Testis (tissue), 2 donors: ENCODE measurements at regions not wholly inside any gene's neighbourhood (a gene's known extent, or its start where the extent isn't known, plus 50 kb on each side); places are given as distances from the start of the nearest gene placed in this dataset.

Source experiments
- DNase-seq: peaks from one replicate; pipeline ENCODE4 v3.0.0-alpha.2; 2019
- H3K27ac ChIP-seq, 2 donors: fragments of 200-600 bp; sonication (generic); one replicate each; pipeline ENCODE4 v1.5.1; 2019
- H3K27me3 ChIP-seq: fragments of 200-600 bp; sonication (generic); one replicate; pipeline ENCODE4 v1.5.1; 2019
- H3K36me3 ChIP-seq: fragments of 200-600 bp; sonication (generic); one replicate; pipeline ENCODE4 v1.5.1; 2017; ENCODE audit warnings: low read depth; ENCODE audit errors: missing control alignments
- H3K4me1 ChIP-seq: fragments of 200-600 bp; sonication (generic); one replicate; pipeline ENCODE4 v1.5.1; 2019
- H3K4me3 ChIP-seq, 2 donors: fragments of 200-600 bp; sonication (generic); one replicate each; pipeline ENCODE4 v1.5.1; 2017 to 2019
- H3K9me3 ChIP-seq: fragments of 200-600 bp; sonication (generic); one replicate; pipeline ENCODE4 v1.5.1; 2017
- CTCF ChIP-seq, 3 experiments: fragments of 450-650 bp in 2 of 3; fragments of 200-600 bp in 1 of 3; sonication (generic) in 1 of 3; IDR thresholded peaks; one replicate each; pipeline ENCODE4 v1.5.1; 2016 to 2019; ENCODE audit warnings: antibody characterized with exemption in 3 of 3, mild to moderate bottlenecking in 2 of 3, moderate library complexity in 1 of 3
- POLR2A ChIP-seq: fragments of 450-650 bp; IDR thresholded peaks from one replicate; pipeline ENCODE4 v1.6.1; 2017; ENCODE audit warnings: antibody characterized with exemption, mild to moderate bottlenecking, moderate library complexity
- WGBS, 2 donors: methylation state at CpG; one replicate each; pipeline ENCODE4 v1.1.5; 2018; 5-methylcytosine and 5-hydroxymethylcytosine counted together
- intact Hi-C: fragments of 100-400 bp; cut with DNase I; formaldehyde crosslinking; loops from one replicate; pipeline ENCODE4 v1.15.1; 2023; ENCODE audit warnings: low total_unique reads

GRCh38 chr12:108455706-108456105 is 59.4 kb upstream of the FICD start:
- H3K9me3 ChIP-seq = no peaks in the 10 kb centered on the region
- no peak for TF ChIP-seq POLR2A
- TF ChIP-seq CTCF (IDR thresholded peaks at IDR 0.05) = no peak
- intact Hi-C loops = no loop called here
- H3K27ac ChIP-seq = no peak overlapping the region
- no peaks in the 10 kb centered on the region for H3K4me1 ChIP-seq
- no peaks in the 10 kb centered on the region for H3K36me3 ChIP-seq
- no peaks in the 10 kb centered on the region for H3K27me3 ChIP-seq
- no peak overlapping the region for H3K4me3 ChIP-seq
- no peak for DNase-seq
- WGBS, 2 donors = 79% methylated on average over 4 of the region's 4 CpGs

GRCh38 chr12:108454539-108455139 is 60.4 kb upstream of the FICD start:
- 83 to 86% methylated on average over 4 to 5 of the region's 5 CpGs for WGBS, 2 donors
- no peak for TF ChIP-seq CTCF (IDR thresholded peaks at IDR 0.05)
- no peak for TF ChIP-seq POLR2A
- H3K9me3 ChIP-seq = no peaks in the 10 kb centered on the region
- no peaks in the 10 kb centered on the region for H3K27me3 ChIP-seq
- H3K4me3 ChIP-seq = no peak overlapping the region
- DNase-seq = no peak
- H3K36me3 ChIP-seq = no peaks in the 10 kb centered on the region
- H3K27ac ChIP-seq = no peak overlapping the region
- intact Hi-C loops = no loop called here
- no peaks in the 10 kb centered on the region for H3K4me1 ChIP-seq

- H3K27ac ChIP-seq = no peak overlapping the region
- no peaks in the 10 kb centered on the region for H3K36me3 ChIP-seq
- intact Hi-C loops = no loop called here
- no peaks in the 10 kb centered on the region for H3K27me3 ChIP-seq
- H3K4me1 ChIP-seq = no peaks in the 10 kb centered on the region
- H3K9me3 ChIP-seq = no peaks in the 10 kb centered on the region
- TF ChIP-seq POLR2A = no peak
- no peak for TF ChIP-seq CTCF (IDR thresholded peaks at IDR 0.05)
- no peak for DNase-seq
- 66 to 73% methylated on average over 2 of the region's 2 CpGs for WGBS, 2 donors
- H3K4me3 ChIP-seq = no peak overlapping the region
Observed at GRCh38 chr12:108449478-108449877, 65.6 kb upstream of the FICD start.

GRCh38 chr12:108448246-108448645 is 66.8 kb upstream of the FICD start:
- Histone ChIP-seq H3K4me1 (no peaks in the 10 kb centered on the region), H3K4me3 (no peak overlapping the region), H3K27me3 (no peaks in the 10 kb centered on the region), H3K36me3 (no peaks in the 10 kb centered on the region), H3K27ac (no peak overlapping the region), H3K9me3 (no peaks in the 10 kb centered on the region)
- TF ChIP-seq POLR2A = no peak
- TF ChIP-seq CTCF (IDR thresholded peaks at IDR 0.05) = no peak
- WGBS, 2 donors = 71 to 89% methylated on average over 5 of the region's 5 CpGs
- intact Hi-C loops = no loop called here
- no peak for DNase-seq

GRCh38 chr12:108447168-108447832 is 67.8 kb upstream of the FICD start:
- TF ChIP-seq CTCF (IDR thresholded peaks at IDR 0.05) (no peak), POLR2A (no peak)
- Histone ChIP-seq H3K4me1 (no peaks in the 10 kb centered on the region), H3K4me3 (no peak overlapping the region), H3K27ac (no peak overlapping the region), H3K27me3 (no peaks in the 10 kb centered on the region), H3K36me3 (no peaks in the 10 kb centered on the region), H3K9me3 (no peaks in the 10 kb centered on the region)
- WGBS, 2 donors = 58 to 66% methylated on average over 1 of the region's 1 CpG
- no peak for DNase-seq
- intact Hi-C loops = no loop called here
